ENCODE measurements at regions not wholly inside any gene's neighbourhood (a gene's known extent, or its start where the extent isn't known, plus 50 kb on each side); places are given as distances from the start of the nearest gene placed in this dataset.

DNA sequence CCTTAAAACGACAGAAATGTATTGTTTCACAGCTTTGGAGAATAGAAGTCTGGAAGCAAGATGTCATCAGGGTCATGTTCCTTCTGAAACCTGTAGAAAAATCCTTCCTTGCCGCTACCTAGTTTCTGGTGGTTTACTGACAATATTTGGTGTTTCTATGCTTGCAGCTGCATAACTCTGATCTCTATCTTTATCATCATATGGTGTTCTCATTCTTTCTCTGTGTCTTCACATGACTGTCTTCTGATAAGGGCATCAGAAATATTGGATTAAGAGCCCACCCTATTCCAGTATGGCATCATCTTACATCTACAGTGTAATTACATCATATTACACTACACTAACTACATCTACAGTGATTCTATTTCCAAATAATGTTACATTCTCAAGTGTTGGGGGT is 148.0 kb downstream of the MANEA start:
- TF ChIP-seq, protein P1, sequence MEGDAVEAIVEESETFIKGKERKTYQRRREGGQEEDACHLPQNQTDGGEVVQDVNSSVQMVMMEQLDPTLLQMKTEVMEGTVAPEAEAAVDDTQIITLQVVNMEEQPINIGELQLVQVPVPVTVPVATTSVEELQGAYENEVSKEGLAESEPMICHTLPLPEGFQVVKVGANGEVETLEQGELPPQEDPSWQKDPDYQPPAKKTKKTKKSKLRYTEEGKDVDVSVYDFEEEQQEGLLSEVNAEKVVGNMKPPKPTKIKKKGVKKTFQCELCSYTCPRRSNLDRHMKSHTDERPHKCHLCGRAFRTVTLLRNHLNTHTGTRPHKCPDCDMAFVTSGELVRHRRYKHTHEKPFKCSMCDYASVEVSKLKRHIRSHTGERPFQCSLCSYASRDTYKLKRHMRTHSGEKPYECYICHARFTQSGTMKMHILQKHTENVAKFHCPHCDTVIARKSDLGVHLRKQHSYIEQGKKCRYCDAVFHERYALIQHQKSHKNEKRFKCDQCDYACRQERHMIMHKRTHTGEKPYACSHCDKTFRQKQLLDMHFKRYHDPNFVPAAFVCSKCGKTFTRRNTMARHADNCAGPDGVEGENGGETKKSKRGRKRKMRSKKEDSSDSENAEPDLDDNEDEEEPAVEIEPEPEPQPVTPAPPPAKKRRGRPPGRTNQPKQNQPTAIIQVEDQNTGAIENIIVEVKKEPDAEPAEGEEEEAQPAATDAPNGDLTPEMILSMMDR (conservative IDR thresholded peaks at IDR 0.05), result no peak
- no peak for TF ChIP-seq ZFX (IDR thresholded peaks at IDR 0.05)

Measured in C4-2B (cell line).